MM.1S (cell line): ENCODE measurements at regions not wholly inside any gene's neighbourhood (a gene's known extent, or its start where the extent isn't known, plus 50 kb on each side); places are given as distances from the start of the nearest gene placed in this dataset.

Experiments
- DNase-seq: peaks from one replicate; pipeline ENCODE4 v3.0.0-alpha.2; 2015
- H2AFZ ChIP-seq: fragments of 300-600 bp; sonication (generic); 2 replicates; pipeline ENCODE4 v1.6.0; 2016; ENCODE audit warnings: antibody characterized with exemption, low read length
- H3F3A ChIP-seq: fragments of 300-600 bp; sonication (generic); 2 replicates; pipeline ENCODE4 v1.6.1; 2016; ENCODE audit warnings: mild to moderate bottlenecking, antibody characterized with exemption, low read length, moderate library complexity, mixed read lengths; ENCODE audit not compliant: insufficient read depth
- H3K27ac ChIP-seq: fragments of 300-600 bp; sonication (generic); 2 replicates; pipeline ENCODE4 v1.5.1; 2016; ENCODE audit warnings: mild to moderate bottlenecking, low read length
- H3K27me3 ChIP-seq: fragments of 300-600 bp; sonication (generic); replicated peaks from 2 replicates; pipeline ENCODE4 v1.6.0; 2016; ENCODE audit warnings: low read length; ENCODE audit not compliant: insufficient read depth
- H3K36me3 ChIP-seq: fragments of 300-600 bp; sonication (generic); replicated peaks from 2 replicates; pipeline ENCODE4 v1.6.1; 2016; ENCODE audit warnings: mild to moderate bottlenecking, low read length, mixed read lengths; ENCODE audit not compliant: insufficient read depth
- H3K4me1 ChIP-seq: fragments of 300-600 bp; sonication (generic); 2 replicates; pipeline ENCODE4 v1.6.1; 2016; ENCODE audit warnings: low read length, mixed read lengths
- H3K4me2 ChIP-seq: fragments of 300-600 bp; sonication (generic); 2 replicates; pipeline ENCODE4 v1.6.0; 2016; ENCODE audit warnings: low read depth, low read length
- H3K4me3 ChIP-seq: fragments of 300-600 bp; sonication (generic); 2 replicates; pipeline ENCODE4 v1.5.1; 2016; ENCODE audit warnings: low read length, mixed read lengths
- H3K79me2 ChIP-seq: fragments of 300-600 bp; sonication (generic); 2 replicates; pipeline ENCODE4 v1.6.1; 2016; ENCODE audit warnings: mixed run types, low read length, mixed read lengths
- H3K9ac ChIP-seq: fragments of 300-600 bp; sonication (generic); 2 replicates; pipeline ENCODE4 v1.6.1; 2016; ENCODE audit warnings: low read length, mixed read lengths
- H3K9me2 ChIP-seq: fragments of 300-600 bp; sonication (generic); replicated peaks from 2 replicates; pipeline ENCODE4 v1.6.1; 2016; ENCODE audit warnings: mild to moderate bottlenecking, low read length, mixed read lengths; ENCODE audit not compliant: insufficient read depth
- H3K9me3 ChIP-seq: fragments of 300-600 bp; sonication (generic); replicated peaks from 2 replicates; pipeline ENCODE4 v1.6.1; 2016; ENCODE audit warnings: mild to moderate bottlenecking, low read length, mixed read lengths; ENCODE audit not compliant: insufficient read depth
- H4K20me1 ChIP-seq: fragments of 300-600 bp; sonication (generic); 2 replicates; pipeline ENCODE4 v1.6.1; 2016; ENCODE audit warnings: mild to moderate bottlenecking, low read length, moderate library complexity, mixed read lengths; ENCODE audit not compliant: insufficient read depth
- EZH2 ChIP-seq: fragments of 300-600 bp; sonication (generic); optimal IDR thresholded peaks from 2 replicates; pipeline ENCODE3; 2017; ENCODE audit warnings: low read depth, mild to moderate bottlenecking, antibody characterized with exemption, low read length, mixed read lengths
- EZH2phosphoT487 ChIP-seq: fragments of 300-600 bp; sonication (generic); IDR thresholded peaks from 2 replicates; pipeline ENCODE4 v1.6.1; 2018; ENCODE audit warnings: antibody characterized with exemption, low read length
- TF ChIP-seq, protein P1 (sequence below): fragments of 300-600 bp; sonication (generic); IDR thresholded peaks from 2 replicates; pipeline ENCODE4 v1.5.1; 2016; ENCODE audit warnings: antibody characterized with exemption, low read length, mixed read lengths

DNA sequence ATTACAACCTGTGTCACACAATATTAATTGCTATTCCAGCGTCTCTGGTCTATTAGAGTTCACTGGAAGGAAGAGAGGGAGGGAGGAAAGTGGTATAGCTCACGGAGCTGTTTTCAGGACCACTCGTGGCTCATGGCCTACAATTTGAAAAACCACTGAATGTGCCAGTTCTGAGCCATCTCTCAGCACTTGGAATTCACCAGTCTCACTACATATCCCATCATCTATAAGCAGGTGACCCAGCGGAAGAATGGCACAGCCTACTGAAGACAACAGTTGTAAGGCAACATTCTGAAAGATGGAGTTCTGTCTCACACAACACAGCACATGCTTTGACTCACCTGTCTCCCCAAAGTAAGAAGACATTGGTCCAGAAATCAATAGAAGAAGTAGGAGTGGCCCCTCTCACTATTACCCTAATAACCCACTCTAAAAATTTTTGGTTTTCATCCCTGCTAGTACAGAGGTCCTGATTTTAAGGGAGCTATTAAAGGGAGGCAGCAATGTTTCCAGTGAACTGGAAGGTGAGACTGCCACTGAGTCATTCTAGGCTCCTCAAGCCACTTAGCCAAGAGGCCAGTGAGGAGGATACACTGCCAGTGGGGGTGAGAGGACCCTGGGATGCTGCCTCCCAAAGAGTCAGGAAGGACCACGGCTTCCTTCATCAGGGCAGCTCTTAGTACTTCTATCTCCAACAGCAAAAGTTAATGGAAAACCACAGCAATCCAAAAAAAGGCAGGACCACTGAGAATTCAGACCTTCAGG, 50.0 kb upstream of the DOCK9 start:
- no peak for DNase-seq
- peaks cover 16% of the 10 kb centered on the region; the same call in 1 of the 2 replicates for H3K79me2 ChIP-seq
- H3F3A ChIP-seq = no peaks in the 10 kb centered on the region
- no peak overlapping the region for H3K4me3 ChIP-seq
- no peaks in the 10 kb centered on the region for H3K9me2 ChIP-seq
- no peak overlapping the region for H3K4me2 ChIP-seq
- H3K9me3 ChIP-seq = no peaks in the 10 kb centered on the region
- no peak overlapping the region for H2AFZ ChIP-seq
- no peaks in the 10 kb centered on the region for H4K20me1 ChIP-seq
- H3K4me1 ChIP-seq = no peaks in the 10 kb centered on the region
- H3K27ac ChIP-seq = no peak overlapping the region
- H3K36me3 ChIP-seq = no peaks in the 10 kb centered on the region
- no peak for TF ChIP-seq EZH2phosphoT487
- TF ChIP-seq, protein P1, sequence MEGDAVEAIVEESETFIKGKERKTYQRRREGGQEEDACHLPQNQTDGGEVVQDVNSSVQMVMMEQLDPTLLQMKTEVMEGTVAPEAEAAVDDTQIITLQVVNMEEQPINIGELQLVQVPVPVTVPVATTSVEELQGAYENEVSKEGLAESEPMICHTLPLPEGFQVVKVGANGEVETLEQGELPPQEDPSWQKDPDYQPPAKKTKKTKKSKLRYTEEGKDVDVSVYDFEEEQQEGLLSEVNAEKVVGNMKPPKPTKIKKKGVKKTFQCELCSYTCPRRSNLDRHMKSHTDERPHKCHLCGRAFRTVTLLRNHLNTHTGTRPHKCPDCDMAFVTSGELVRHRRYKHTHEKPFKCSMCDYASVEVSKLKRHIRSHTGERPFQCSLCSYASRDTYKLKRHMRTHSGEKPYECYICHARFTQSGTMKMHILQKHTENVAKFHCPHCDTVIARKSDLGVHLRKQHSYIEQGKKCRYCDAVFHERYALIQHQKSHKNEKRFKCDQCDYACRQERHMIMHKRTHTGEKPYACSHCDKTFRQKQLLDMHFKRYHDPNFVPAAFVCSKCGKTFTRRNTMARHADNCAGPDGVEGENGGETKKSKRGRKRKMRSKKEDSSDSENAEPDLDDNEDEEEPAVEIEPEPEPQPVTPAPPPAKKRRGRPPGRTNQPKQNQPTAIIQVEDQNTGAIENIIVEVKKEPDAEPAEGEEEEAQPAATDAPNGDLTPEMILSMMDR = no peak
- H3K9ac ChIP-seq = no peak overlapping the region
- no peaks in the 10 kb centered on the region for H3K27me3 ChIP-seq

DNA sequence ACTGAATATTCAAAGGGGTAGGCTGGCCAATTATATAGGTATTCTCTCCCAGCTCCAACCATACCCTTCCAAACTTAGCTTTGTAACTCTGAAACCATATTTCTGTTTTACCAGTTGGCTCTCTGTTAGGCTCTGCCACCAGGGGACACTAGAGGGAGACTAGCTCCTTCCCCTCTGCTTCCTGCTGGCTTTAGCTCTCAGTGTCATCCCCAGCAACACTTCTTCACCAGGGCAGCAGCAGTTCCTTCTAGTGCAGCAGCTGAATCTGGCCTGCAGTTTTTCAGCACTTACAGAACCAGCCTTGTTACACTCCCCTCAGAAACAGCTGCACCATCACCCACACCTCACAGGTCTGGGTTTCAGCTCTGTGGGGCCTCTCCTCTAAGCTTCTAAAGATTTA, 51.0 kb upstream of the DOCK9 start:
- Histone ChIP-seq H3K4me2 (no peak overlapping the region), H4K20me1 (no peaks in the 10 kb centered on the region), H3K27me3 (no peaks in the 10 kb centered on the region), H3K36me3 (no peaks in the 10 kb centered on the region), H2AFZ (no peak overlapping the region), H3K9me2 (no peaks in the 10 kb centered on the region), H3K79me2 (peaks cover 15% of the 10 kb centered on the region; the same call in 1 of the 2 replicates), H3F3A (no peaks in the 10 kb centered on the region), H3K9me3 (no peaks in the 10 kb centered on the region), H3K4me3 (no peak overlapping the region), H3K27ac (no peak overlapping the region), H3K9ac (no peak overlapping the region), H3K4me1 (no peaks in the 10 kb centered on the region)
- TF ChIP-seq EZH2 = no peak
- TF ChIP-seq, protein P1 = peak; percentile 42
- peak; percentile 16 for DNase-seq

DNA sequence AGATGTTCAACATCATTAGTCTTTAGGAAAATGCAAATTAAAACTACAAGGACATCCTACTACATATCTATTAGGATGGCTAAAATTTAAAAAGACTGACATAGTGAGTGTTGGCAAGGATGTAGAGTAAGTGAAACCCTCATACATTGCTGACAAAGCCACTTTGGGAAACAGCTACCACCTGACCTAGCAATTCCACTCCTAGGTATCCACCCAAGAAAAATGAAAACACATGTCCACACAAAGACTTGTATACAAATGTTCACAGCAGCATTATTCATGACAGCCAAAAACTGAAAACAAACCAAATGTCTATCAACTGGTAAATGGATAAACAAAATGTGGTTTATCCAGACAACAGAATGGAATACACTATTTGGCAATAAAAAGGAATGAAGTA, 51.7 kb upstream of the DOCK9 start:
- no peak for DNase-seq

DNA sequence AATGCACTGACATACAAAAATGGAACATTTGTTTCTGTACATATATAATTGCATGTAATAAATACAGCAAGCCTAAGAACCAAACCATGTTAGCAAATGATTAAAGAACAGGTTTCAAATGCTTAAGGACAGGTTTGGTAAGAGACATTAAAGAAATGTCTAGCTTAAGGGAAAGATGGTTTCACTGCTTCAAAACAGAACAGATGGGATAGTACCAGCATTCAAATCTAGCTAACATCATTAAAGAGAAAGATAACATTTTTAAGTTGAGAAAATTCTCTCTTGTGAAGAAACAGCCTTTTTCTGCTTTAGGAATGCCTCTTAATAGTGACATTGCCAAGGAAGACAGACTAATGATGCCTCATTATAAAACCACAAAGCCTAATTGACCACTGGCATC, 52.5 kb upstream of the DOCK9 start:
- no peaks in the 10 kb centered on the region for H3K9me3 ChIP-seq
- no peak overlapping the region for H3K4me2 ChIP-seq
- TF ChIP-seq EZH2 (no peak), EZH2phosphoT487 (no peak)
- TF ChIP-seq, protein P1 = no peak
- peaks cover 9% of the 10 kb centered on the region; the same call in 1 of the 2 replicates for H3K79me2 ChIP-seq
- no peaks in the 10 kb centered on the region for H3K36me3 ChIP-seq
- H3K27ac ChIP-seq = no peak overlapping the region
- no peak overlapping the region for H3K4me3 ChIP-seq
- H3F3A ChIP-seq = no peaks in the 10 kb centered on the region
- no peaks in the 10 kb centered on the region for H3K27me3 ChIP-seq
- no peak for DNase-seq
- no peaks in the 10 kb centered on the region for H4K20me1 ChIP-seq
- no peak overlapping the region for H3K9ac ChIP-seq
- H3K4me1 ChIP-seq = no peaks in the 10 kb centered on the region
- no peaks in the 10 kb centered on the region for H3K9me2 ChIP-seq
- no peak overlapping the region for H2AFZ ChIP-seq

More for the DNA sequence above, 51.7 kb upstream of the DOCK9 start:
- H2AFZ ChIP-seq = no peak overlapping the region
- H3K9me2 ChIP-seq = no peaks in the 10 kb centered on the region
- TF ChIP-seq EZH2 (no peak), EZH2phosphoT487 (no peak)
- no peak overlapping the region for H3K9ac ChIP-seq
- H3K27me3 ChIP-seq = no peaks in the 10 kb centered on the region
- no peaks in the 10 kb centered on the region for H3K36me3 ChIP-seq
- no peaks in the 10 kb centered on the region for H3K9me3 ChIP-seq
- H3K4me1 ChIP-seq = no peaks in the 10 kb centered on the region
- no peak overlapping the region for H3K4me3 ChIP-seq
- no peaks in the 10 kb centered on the region for H4K20me1 ChIP-seq
- H3K27ac ChIP-seq = no peak overlapping the region
- no peaks in the 10 kb centered on the region for H3F3A ChIP-seq
- no peak overlapping the region for H3K4me2 ChIP-seq
- peaks cover 13% of the 10 kb centered on the region; the same call in 1 of the 2 replicates for H3K79me2 ChIP-seq
